Keratinocyte (primary cell): ENCODE measurements at regions not wholly inside any gene's neighbourhood (a gene's known extent, or its start where the extent isn't known, plus 50 kb on each side); places are given as distances from the start of the nearest gene placed in this dataset.

Experiments
- EZH2 ChIP-seq: IDR thresholded peaks from one replicate; pipeline ENCODE4 v1.6.1; 2012; ENCODE audit warnings: inconsistent platforms, mild to moderate bottlenecking, low read length, moderate library complexity
- TF ChIP-seq, protein P1 (sequence below), 3 experiments: IDR thresholded peaks in 1 of 3; conservative IDR thresholded peaks in 1 of 3; optimal IDR thresholded peaks in 1 of 3; 2 replicates in 2 of 3; 3 replicates in 1 of 3; pipeline versions ENCODE3 to v1.5.1; 2011; ENCODE audit warnings: low read length in 3 of 3, mild to moderate bottlenecking in 3 of 3, moderate library complexity in 2 of 3, control low read depth in 1 of 3, inconsistent platforms in 1 of 3; ENCODE audit not compliant: insufficient read depth in 2 of 3; ENCODE audit errors: extremely low read depth in 1 of 3

GRCh38 chr6:19369785-19370184 lies 467.4 kb upstream of the ID4 start:
- TF ChIP-seq, protein P1, sequence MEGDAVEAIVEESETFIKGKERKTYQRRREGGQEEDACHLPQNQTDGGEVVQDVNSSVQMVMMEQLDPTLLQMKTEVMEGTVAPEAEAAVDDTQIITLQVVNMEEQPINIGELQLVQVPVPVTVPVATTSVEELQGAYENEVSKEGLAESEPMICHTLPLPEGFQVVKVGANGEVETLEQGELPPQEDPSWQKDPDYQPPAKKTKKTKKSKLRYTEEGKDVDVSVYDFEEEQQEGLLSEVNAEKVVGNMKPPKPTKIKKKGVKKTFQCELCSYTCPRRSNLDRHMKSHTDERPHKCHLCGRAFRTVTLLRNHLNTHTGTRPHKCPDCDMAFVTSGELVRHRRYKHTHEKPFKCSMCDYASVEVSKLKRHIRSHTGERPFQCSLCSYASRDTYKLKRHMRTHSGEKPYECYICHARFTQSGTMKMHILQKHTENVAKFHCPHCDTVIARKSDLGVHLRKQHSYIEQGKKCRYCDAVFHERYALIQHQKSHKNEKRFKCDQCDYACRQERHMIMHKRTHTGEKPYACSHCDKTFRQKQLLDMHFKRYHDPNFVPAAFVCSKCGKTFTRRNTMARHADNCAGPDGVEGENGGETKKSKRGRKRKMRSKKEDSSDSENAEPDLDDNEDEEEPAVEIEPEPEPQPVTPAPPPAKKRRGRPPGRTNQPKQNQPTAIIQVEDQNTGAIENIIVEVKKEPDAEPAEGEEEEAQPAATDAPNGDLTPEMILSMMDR (optimal IDR thresholded peaks at IDR 0.05 in 1 of 3, IDR thresholded peaks at IDR 0.05 in 1 of 3, conservative IDR thresholded peaks at IDR 0.05 in 1 of 3; ENCODE audit: extremely low read depth in 1 of 3, insufficient read depth in 2 of 3, low read length in 3 of 3): no peak
- no peak for TF ChIP-seq EZH2
